GM13977 (cell line): ENCODE measurements at regions not wholly inside any gene's neighbourhood (a gene's known extent, or its start where the extent isn't known, plus 50 kb on each side); places are given as distances from the start of the nearest gene placed in this dataset.

Experiments used
- DNase-seq: peaks from one replicate; pipeline ENCODE4 v3.0.0; 2012; ENCODE audit warnings: low spot score
- in situ Hi-C: fragments of 300-500 bp; cut with MboI; formaldehyde crosslinking; loops from one replicate; pipeline ENCODE4 v1.12.0; 2022; ENCODE audit warnings: low sequenced_read_pairs, low pct_unique_long_range_greater_than_20kb, mixed read lengths, inconsistent platforms; ENCODE audit not compliant: unreplicated experiment
- TF ChIP-seq, protein P1 (sequence below): IDR thresholded peaks from 2 replicates; pipeline ENCODE4 v1.5.1; 2012; ENCODE audit warnings: mild to moderate bottlenecking, control low read depth; ENCODE audit not compliant: insufficient read depth; ENCODE audit errors: extremely low read depth, missing control alignments

DNA sequence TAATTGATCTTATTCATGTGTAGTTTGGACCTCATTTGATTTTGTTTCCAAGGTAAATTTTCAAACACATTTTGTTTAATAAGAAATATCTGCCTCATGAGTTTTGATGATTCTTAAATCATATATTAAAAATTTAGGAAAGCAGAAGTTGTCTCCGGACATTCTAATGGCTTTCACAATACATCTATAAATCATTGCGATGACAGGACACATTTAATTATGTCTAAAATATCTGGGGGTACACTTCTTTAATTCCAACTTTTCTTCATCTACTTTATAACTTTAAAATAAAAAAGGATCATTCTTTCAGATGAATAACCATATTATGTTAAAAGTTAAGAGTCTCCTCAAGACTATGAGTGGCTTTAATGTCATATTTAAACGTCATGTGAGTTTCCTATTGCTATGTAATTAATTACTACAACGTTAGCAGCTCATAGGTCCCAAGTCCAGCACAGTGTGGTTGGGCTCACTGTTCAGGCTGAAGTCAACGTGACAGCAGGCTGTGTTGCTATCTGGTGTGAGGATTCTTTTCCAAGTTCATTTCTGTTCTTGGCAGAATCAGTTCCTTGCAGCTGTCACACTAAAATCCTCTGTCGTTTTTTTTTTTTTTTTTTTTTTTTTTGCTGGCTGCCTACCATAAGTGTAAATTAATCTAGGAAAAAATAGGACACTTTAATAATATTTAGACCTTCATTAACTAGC lies 893.5 kb downstream of the LTN1 start:
- TF ChIP-seq, protein P1, sequence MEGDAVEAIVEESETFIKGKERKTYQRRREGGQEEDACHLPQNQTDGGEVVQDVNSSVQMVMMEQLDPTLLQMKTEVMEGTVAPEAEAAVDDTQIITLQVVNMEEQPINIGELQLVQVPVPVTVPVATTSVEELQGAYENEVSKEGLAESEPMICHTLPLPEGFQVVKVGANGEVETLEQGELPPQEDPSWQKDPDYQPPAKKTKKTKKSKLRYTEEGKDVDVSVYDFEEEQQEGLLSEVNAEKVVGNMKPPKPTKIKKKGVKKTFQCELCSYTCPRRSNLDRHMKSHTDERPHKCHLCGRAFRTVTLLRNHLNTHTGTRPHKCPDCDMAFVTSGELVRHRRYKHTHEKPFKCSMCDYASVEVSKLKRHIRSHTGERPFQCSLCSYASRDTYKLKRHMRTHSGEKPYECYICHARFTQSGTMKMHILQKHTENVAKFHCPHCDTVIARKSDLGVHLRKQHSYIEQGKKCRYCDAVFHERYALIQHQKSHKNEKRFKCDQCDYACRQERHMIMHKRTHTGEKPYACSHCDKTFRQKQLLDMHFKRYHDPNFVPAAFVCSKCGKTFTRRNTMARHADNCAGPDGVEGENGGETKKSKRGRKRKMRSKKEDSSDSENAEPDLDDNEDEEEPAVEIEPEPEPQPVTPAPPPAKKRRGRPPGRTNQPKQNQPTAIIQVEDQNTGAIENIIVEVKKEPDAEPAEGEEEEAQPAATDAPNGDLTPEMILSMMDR: no peak
- in situ Hi-C loops: no loop called here
- no peak for DNase-seq

GRCh38 chr21:28091466-28091865 lies 901.2 kb downstream of the LTN1 start:
- in situ Hi-C loops: no loop called here
- TF ChIP-seq, protein P1: no peak
- DNase-seq: no peak

GRCh38 chr21:28090546-28090945 lies 902.1 kb downstream of the LTN1 start:
- in situ Hi-C loops: no loop called here
- DNase-seq: no peak
- TF ChIP-seq, protein P1: no peak

DNA sequence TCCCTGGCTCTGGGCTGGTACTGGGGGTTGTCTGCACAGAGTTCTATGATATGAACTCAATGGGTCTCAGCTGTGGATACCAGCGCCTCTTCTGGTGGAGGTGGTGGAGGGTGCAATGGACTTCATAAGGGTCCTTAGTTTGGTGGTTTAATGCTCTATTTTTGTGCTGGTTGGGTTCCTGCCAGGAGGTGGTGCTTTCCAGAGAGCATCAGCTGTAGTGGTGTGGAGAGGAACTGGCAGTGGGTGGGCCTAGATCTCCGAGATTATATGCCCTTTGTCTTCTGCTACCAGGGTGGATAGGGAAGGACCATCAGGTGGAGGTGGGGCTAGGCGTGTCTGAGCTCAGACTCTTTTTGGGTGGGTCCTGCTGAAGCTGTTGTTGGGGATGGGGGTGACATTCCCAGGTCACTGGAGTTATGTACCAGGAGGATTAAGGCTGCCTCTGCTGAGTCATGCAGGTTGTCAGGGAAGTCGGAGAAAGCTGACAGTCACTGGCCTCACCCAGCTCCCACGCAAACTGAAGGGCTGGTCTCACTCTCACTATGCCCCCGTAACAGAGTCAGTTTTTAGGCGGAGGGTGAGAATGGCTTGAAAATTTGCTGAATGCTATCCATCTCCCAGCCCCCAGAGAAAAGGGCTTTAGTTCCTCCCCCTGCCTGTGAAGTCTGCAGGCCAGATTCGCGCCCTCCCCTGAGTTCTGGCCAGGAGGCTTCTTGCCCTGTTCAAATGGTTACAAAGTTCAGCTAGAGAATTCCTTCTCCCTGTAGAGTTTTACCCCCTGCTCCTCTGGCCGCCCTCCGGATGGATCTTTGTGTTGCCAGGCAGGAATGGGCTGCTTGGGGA lies 902.9 kb downstream of the LTN1 start:
- in situ Hi-C loops: no loop called here
- DNase-seq: no peak
- TF ChIP-seq, protein P1: no peak

- TF ChIP-seq, protein P1: no peak
- no peak for DNase-seq
- in situ Hi-C loops: no loop called here
Observed at GRCh38 chr21:28086861-28087581, 905.7 kb downstream of the LTN1 start.

GRCh38 chr21:28084951-28085350 lies 907.7 kb downstream of the LTN1 start:
- TF ChIP-seq, protein P1: no peak
- no peak for DNase-seq
- in situ Hi-C loops: no loop called here
